ENCODE measurements at regions not wholly inside any gene's neighbourhood (a gene's known extent, or its start where the extent isn't known, plus 50 kb on each side); places are given as distances from the start of the nearest gene placed in this dataset.

DNA sequence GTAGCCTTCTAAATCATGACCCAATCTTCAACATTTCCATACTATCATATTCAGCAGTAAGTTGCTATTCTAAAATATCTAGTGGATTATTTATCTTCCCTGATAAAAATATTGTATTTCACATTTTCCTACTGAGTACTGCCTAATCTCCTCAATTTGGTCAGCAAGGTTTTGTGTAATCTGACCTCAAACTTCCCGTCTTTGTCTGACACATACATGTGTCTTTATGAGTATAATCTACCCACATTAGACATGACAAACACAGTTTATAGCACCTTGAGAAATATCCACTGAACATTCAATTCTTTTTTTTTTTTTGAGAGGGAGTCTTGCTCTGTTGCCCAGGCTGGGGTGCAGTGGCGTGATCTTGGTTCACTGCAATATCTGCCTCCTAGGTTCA lies 113.7 kb upstream of the LUZP2 start:
- H3K27ac ChIP-seq, result no peak overlapping the region
- no peak for DNase-seq
- no peaks in the 10 kb centered on the region for H3K27me3 ChIP-seq
- H3K9me3 ChIP-seq, result no peaks in the 10 kb centered on the region
- intact Hi-C loops (cut with DNase I), result no loop called here
- H3K4me1 ChIP-seq, result no peaks in the 10 kb centered on the region
- H3K4me3 ChIP-seq, result no peak overlapping the region
- 80 to 89% methylated on average over 2 of the region's 2 CpGs for WGBS, 2 donors
- no peaks in the 10 kb centered on the region for H3K36me3 ChIP-seq
- no peak for TF ChIP-seq POLR2A (IDR thresholded peaks at IDR 0.05)
- TF ChIP-seq CTCF (IDR thresholded peaks at IDR 0.05), result no peak

GRCh38 chr11:24384240-24384639 lies 112.6 kb upstream of the LUZP2 start:
- no peak overlapping the region for H3K27ac ChIP-seq
- no peaks in the 10 kb centered on the region for H3K27me3 ChIP-seq
- intact Hi-C loops (cut with DNase I), result no loop called here
- no peaks in the 10 kb centered on the region for H3K4me1 ChIP-seq
- no peaks in the 10 kb centered on the region for H3K36me3 ChIP-seq
- no peaks in the 10 kb centered on the region for H3K9me3 ChIP-seq
- TF ChIP-seq CTCF (IDR thresholded peaks at IDR 0.05) (no peak), POLR2A (IDR thresholded peaks at IDR 0.05) (no peak)
- 34 to 39% methylated on average over 3 of the region's 3 CpGs for WGBS, 2 donors
- DNase-seq, result no peak
- no peak overlapping the region for H3K4me3 ChIP-seq

DNA sequence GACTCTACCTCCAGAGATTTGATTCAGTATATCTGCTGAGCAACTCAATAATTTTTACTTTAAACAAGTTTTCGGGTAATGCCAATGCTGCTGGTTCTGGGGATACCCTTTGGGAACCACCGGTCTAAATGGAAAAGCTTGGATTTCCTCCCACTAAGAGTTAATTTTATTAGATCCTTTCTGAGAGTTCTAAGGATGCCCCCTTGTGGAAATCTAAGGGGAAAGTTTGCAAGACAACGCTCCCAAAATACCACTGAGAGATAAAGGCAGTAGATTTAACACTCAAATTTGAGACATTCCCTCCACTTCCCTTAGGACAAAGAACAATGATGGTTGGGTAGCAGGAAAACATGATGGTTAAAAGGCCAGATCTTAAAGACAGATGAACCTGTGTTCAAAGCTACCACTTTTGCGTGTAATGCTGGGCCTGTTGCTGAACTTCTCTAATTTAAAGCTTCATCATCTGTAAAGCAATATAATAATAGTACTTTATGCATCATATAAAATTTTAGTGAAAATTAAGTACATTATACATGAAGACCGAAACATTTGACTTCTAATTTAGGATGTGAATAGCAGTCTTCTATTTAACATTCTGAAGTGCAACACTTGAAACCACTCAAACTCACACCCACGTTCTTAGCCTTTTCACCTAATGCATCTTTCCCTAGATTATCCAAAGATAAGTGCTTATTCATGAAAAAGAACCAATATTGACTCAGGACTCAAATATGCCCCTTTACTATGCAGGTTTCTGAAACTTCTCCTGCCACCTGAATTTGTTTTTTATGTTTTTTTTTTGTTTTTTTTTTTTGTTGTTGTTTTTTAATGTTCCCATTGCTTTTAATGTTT lies 110.1 kb upstream of the LUZP2 start:
- H3K9me3 ChIP-seq, result no peaks in the 10 kb centered on the region
- no peaks in the 10 kb centered on the region for H3K27me3 ChIP-seq
- no peak overlapping the region for H3K4me3 ChIP-seq
- TF ChIP-seq CTCF (IDR thresholded peaks at IDR 0.05) (no peak), POLR2A (IDR thresholded peaks at IDR 0.05) (no peak)
- intact Hi-C loops (cut with DNase I), result no loop called here
- H3K4me1 ChIP-seq, result no peaks in the 10 kb centered on the region
- DNase-seq, result no peak
- WGBS, 2 donors, result 60 to 72% methylated on average over 6 of the region's 6 CpGs
- no peaks in the 10 kb centered on the region for H3K36me3 ChIP-seq
- no peak overlapping the region for H3K27ac ChIP-seq

DNA sequence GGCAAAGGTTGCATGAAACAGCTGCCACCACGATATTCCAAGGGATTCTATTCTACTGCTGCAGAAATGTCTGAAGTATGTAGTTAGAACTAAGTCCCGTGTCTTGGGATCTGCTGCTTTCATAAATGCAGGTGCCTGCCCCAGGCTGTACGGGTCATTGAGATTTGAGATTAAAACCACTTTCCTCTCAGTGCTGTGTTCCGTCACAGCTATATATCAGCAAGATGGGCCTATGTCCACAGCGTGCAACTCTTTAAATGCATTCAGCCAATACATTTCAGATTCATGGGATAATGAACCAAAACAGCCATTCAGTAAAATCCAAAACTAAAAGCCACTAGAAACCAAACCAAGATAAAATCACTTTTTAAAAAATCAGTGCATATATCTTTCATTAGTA lies 107.3 kb upstream of the LUZP2 start:
- no peak for DNase-seq
- WGBS, 2 donors, result 80 to 88% methylated on average over 5 of the region's 5 CpGs
- H3K4me1 ChIP-seq, result no peaks in the 10 kb centered on the region
- H3K4me3 ChIP-seq, result no peak overlapping the region
- no peak for TF ChIP-seq CTCF (IDR thresholded peaks at IDR 0.05)
- no peak for TF ChIP-seq POLR2A (IDR thresholded peaks at IDR 0.05)
- intact Hi-C loops (cut with DNase I), result no loop called here
- H3K27ac ChIP-seq, result no peak overlapping the region
- no peaks in the 10 kb centered on the region for H3K27me3 ChIP-seq
- no peaks in the 10 kb centered on the region for H3K9me3 ChIP-seq
- H3K36me3 ChIP-seq, result no peaks in the 10 kb centered on the region

- no peaks in the 10 kb centered on the region for H3K9me3 ChIP-seq
- H3K27ac ChIP-seq, result no peak overlapping the region
- no peaks in the 10 kb centered on the region for H3K36me3 ChIP-seq
- no peaks in the 10 kb centered on the region for H3K27me3 ChIP-seq
- 58 to 59% methylated on average over 5 of the region's 5 CpGs for WGBS, 2 donors
- DNase-seq, result no peak
- intact Hi-C loops (cut with DNase I), result no loop called here
- H3K4me1 ChIP-seq, result no peaks in the 10 kb centered on the region
- H3K4me3 ChIP-seq, result no peak overlapping the region
- TF ChIP-seq POLR2A (IDR thresholded peaks at IDR 0.05) (no peak), CTCF (IDR thresholded peaks at IDR 0.05) (no peak)
Observed at GRCh38 chr11:24390016-24390415, 106.8 kb upstream of the LUZP2 start.

All from esophagus squamous epithelium (tissue), 5 donors.